Stimulated activated CD4-positive, alpha-beta T cell treated with anti-CD3 and anti-CD28 coated beads, Interleukin-1b, Interleukin-23, amount 100 ng/mL, for 4 hours (primary cell): ENCODE measurements at regions not wholly inside any gene's neighbourhood (a gene's known extent, or its start where the extent isn't known, plus 50 kb on each side); places are given as distances from the start of the nearest gene placed in this dataset.

ENCODE experiments used
- DNase-seq, 2 donors: peaks; one replicate each; pipeline ENCODE4 v3.0.0-alpha.2; 2020; ENCODE audit warnings: low read depth in 2 of 2

GRCh38 chr5:4068171-4068570 lies 472.5 kb downstream of the IRX1 start:
- no peak for DNase-seq

DNA sequence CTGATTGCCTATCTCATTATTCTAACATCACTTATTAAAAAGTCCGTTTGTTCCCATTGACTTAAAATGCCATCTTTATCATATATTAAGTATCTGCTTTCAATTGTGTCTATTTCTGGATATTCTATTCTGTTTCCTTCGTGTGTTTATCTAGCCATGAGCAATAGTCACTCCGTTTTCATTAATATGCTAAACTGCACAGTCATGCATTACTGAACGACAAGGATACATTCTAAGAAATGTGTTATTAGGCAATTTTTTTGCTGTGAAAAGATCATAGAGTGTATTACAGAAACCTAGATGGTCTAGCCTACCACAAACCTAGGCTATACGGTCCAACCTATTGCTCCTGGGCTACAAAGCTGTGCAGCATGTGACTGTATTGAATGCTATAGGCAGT lies 482.9 kb downstream of the IRX1 start:
- no peak for DNase-seq

DNA sequence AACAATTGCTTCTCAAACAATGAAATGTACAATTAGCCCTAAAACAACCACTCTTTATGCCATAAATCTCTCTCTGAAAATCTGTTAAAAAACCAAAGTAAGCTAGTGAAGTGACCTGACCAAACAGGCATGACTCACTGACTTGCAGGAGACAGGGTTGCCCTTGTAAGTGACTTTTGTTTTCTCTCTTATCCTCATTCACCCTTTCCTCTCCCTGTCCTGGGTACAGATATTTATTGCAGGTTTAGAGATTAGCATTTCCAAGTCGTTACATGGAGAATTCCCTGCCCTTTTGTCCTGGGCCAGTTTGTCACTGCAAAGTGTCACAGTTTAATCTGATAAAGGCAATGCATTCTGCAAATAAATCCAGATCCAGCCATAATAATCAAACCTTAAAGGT lies 484.2 kb downstream of the IRX1 start:
- DNase-seq: no peak

GRCh38 chr5:4080370-4080769 lies 484.7 kb downstream of the IRX1 start:
- DNase-seq: no peak

DNA sequence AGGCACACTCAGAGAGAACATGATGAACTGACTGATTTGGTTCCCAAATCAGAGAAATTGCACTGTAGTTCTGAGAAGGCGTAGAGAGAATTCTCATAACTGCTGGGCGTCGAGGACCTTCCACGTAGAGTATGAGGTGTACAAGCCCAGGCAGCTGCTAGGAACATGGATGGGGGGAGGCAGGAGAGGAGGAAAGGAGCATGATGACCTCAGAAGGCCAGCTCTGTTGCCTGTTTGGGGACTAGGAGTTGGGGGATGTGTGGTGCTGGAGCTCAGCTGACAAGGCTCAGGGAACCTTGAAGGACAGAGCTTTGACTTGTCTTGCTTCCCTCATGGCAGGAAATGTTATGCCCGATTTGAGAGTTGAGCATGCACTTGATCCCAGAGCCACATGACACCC lies 485.4 kb downstream of the IRX1 start:
- no peak for DNase-seq

- no peak for DNase-seq
Measured at GRCh38 chr5:4081466-4081865, 485.8 kb downstream of the IRX1 start.

DNA sequence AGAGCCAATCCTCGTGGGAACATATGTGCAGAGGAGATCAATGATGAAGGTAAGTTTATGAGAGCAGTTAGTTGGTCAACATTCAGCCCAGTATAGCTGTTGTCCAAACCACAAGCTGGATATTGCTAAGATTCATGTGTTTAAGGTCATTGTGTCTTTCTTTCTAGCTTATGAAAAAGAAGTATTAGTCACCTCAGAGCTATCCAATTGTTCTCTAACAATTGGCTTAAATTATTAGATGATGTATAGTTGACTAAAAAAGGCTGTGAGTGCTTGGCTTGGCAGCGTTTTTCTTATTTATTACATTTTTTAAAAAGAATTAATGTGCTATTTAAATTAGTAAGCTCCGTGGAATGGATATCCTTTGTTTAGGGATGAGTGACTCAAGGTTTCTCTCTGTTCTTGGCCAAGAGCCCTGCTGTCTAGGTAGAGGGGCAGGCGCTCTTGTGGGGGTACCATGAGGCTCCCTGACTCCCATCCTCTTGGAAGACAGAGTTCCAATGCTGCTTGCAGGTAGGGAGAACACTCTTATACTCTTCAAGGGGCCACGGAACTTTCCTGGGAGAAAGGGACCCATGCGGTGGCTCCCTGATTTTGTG lies 487.4 kb downstream of the IRX1 start:
- no peak for DNase-seq

DNA sequence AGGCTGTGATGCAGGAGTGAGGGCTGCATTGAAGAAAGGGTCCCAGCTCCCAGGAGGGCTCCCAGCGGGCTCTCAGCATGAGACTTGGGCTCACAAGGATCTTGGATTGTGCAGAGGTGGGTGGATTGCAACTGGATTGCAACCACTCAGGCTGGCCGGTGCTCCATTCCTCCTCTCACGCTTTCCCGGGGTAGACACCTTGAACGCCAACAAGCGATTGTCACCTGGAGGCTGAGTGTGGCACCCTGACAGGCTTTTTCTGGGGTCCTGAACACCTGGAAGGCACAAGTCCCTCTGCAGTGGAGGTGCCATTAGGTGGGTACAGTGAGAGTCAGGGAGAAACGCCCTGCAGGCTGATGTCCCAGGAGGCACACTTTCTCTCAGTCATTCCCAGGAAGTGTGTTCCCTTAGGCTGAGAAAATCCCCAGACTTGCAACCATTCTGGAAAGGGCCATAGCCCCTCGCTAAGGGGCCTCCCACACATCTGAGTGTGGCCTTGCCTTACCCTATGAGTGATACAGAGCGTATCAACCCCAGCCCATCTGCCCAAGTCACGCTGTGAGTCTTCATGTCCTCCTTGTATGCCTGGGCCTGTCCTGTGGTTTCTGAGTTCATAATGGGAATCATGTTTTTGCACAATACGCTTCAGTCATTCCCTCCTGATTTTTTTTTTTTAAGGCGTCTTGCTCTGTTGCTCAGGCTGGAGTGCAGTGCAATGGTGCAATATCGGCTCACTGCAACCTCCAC lies 488.1 kb downstream of the IRX1 start:
- DNase-seq: no peak

DNA sequence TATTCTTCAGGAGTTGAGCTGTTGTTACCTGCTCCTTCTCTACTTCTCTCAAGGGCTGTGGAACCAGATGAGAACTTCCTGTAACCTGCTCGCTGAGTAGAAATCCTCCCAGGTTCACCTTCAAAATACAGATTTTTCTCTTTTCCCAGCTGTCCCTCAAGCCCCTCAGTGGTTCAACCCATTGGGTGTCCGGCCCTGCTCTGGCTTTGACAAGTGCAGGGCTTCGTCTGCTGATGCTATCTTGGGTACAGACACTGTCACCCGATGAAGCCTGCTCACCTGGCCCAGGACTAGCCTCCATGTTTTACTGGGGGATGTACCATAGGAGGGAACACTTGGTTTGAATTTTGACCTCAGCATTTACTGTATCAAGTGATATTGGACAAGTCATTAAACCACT lies 490.4 kb downstream of the IRX1 start:
- DNase-seq: no peak

DNA sequence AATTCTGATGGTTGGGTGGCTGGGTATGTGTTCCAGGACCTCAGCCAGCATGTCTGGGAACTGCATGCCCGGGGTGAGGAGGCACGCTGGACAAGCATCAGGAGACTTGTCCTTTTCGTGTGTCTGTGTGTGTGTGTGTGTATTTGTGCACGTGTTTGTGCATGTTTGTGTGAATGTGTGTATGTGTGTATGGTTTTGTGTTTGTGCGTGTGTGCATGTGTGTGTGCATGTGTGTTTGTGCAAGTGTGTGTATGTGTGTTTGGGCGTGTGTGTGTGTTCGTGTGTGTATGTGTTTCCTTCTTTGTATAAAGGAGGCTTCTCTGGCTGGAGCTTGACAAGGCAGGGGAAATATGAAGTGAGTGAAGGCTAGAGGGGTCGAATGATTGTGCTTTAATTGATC lies 491.5 kb downstream of the IRX1 start:
- DNase-seq: no peak

- DNase-seq: no peak
Measured at GRCh38 chr5:4089087-4089486, 493.5 kb downstream of the IRX1 start.

- no peak for DNase-seq
Measured at GRCh38 chr5:4093236-4093635, 497.6 kb downstream of the IRX1 start.

DNA sequence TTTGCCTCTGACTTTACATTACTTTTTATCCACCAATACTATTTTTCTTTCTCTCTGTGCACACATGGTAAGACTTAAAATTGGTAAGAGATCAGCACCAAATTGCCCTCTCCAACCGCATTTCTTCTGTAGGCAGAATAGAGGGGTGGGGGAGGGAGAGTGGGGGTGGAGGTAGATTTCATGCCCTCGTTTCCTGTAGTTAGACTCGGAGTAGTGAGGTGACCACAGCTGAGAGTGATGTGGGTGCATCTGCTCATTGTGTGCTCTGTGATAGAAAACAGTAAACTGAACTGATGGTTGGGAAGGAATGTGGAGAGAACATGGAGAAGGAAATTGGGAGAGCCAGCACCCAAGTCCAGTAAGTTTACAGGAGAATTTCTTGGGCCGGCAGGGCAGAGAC lies 498.3 kb downstream of the IRX1 start:
- no peak for DNase-seq

DNA sequence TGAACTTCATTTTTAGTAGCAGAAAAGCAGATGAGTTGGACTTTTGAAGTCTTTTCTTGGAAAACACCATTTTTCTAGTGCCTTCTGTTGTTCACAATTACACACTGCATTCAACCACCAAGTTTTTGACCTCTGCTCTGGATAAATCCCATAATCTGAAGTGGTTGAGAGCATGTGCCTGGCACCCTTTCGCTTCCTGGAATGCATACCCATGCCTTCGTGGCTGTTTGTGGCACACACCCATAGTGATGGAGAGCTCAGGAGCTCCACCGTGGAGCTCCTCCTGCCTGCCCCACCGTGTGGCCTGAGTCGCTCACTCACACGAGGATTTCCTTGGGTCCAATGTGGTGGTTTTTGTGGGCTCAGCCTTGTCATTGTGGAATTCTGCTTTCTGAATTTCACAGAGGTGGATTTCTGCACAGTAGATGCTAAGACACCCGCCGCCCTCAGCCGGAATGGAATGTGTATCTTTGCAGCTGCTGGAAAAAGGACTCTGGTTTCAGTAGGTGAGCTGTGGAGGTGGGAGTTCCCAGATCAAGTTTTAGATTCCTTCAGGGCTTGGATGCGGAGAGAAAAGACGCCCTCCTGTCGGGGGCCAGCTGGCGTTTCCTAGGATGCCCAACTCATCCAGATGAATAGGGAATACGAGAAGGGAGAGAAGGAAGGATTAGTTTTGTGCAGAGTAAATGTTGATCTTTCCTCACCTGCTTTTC lies 500.4 kb downstream of the IRX1 start:
- no peak for DNase-seq

- DNase-seq: no peak
Measured at GRCh38 chr5:4097199-4097598, 501.6 kb downstream of the IRX1 start.

DNA sequence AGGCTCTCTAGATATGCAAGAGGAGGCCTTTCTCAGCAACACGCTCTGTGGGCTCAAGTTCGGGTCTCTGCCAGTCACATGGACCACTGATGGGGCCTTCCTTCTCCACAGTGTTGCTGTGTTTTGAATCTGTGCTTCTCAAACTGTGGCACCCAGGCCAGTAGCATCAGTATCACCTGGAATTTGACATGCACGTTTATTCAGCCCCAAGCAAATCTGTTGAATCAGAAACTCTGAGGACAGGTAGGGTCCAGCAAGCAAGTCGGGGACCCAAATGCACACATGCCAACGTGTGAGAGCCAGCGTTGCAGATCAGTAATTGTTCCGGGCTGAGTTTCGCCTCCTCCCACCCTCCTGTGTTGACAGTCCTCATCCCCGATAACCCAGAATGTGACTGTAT lies 502.6 kb downstream of the IRX1 start:
- DNase-seq: no peak

- DNase-seq: no peak
Measured at GRCh38 chr5:4099386-4099785, 503.8 kb downstream of the IRX1 start.

DNA sequence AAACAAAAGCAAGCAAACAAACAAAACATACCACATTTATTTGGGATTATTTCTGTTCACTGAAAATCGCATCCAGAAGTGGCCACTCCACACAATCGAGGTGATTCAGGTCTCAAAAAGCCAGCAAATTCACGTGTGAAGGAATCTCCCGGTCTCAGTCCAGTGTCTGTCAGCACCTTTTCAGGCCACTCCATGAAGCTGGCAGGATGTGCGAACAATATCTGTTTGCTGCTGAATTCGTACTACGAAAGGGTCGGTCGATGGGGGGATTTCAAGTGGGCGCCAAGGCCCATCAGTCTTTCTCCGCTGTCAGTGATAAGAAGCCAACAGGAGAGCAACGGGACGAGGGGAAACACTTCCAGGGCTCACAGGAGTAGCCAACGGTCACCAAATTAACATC lies 505.1 kb downstream of the IRX1 start:
- DNase-seq: no peak

DNA sequence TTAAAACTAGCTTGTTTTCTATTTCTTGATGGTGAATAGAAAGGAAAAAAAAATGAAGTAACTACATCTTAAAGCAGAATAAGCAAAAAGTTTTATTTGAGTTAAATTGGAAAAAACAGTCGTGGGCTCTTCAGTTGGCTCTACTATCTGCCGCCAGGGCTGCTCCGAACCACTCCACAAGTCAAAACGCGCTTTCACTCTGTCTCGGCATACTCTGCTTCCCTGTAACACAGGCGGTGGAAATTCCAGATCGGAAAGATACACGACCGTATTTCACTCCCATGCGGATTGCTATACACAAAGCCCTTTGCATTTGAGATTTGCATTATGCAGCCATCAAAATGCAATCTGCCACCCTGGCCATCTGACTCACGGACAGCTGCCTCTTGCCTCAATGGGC lies 505.6 kb downstream of the IRX1 start:
- DNase-seq: no peak

GRCh38 chr5:4104831-4105597 lies 509.4 kb downstream of the IRX1 start:
- no peak for DNase-seq

GRCh38 chr5:4108690-4109089 lies 513.1 kb downstream of the IRX1 start:
- no peak for DNase-seq

DNA sequence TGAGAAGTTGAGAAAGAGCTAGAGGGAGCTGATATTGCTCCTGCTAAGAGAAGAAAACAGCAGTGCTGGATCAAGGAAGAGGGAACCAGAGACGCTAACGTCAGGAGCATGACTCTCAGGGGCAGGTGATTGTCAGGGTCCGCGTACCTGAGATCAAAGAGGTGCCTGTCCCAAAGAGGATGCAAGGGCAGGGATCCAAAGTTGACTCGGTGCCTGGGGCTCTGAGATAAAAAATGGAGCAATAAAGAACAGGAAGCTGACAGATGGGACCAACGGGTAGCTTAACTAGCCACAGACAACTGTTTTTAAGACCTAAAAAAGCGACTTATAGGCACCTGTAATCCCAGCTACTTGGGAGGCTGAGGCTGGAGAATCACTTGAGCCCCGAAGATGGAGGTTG lies 517.8 kb downstream of the IRX1 start:
- no peak for DNase-seq

DNA sequence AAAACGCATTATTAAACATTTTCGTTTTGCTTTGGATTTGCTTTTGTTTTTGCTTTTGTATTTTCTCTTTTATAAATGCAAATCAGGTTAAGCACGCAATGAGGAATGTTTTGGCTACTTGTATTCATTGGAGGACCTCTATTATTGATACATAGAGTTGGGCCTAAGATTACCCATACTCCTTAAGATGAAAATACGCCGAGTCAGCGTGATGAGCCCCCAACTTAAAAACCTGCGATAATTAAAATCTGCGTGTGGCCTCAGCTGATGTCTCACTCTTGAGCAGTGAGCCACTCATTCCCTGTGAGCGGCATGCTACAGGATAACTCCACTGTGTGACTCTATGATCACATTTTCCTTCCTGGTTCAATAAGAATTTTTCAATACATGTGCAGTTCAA lies 518.3 kb downstream of the IRX1 start:
- DNase-seq: no peak
